Esophagus squamous epithelium (tissue), 4 donors: ENCODE measurements at regions not wholly inside any gene's neighbourhood (a gene's known extent, or its start where the extent isn't known, plus 50 kb on each side); places are given as distances from the start of the nearest gene placed in this dataset.

Source experiments
- CTCF ChIP-seq, 6 experiments: fragments of 450-650 bp in 4 of 6; fragments of 200-600 bp in 2 of 6; sonication (generic) in 2 of 6; IDR thresholded peaks; one replicate each; pipeline ENCODE4 v1.5.1; 2016 to 2019; ENCODE audit warnings: antibody characterized with exemption in 6 of 6, mild to moderate bottlenecking in 4 of 6, moderate library complexity in 4 of 6
- POLR2A ChIP-seq, 4 donors: fragments of 450-650 bp; IDR thresholded peaks; one replicate each; pipeline ENCODE4 v1.6.1; 2017; ENCODE audit warnings: antibody characterized with exemption in 4 of 4, mild to moderate bottlenecking in 4 of 4, moderate library complexity in 3 of 4

GRCh38 chr11:101336155-101336554, 206.5 kb upstream of the PGR start:
- TF ChIP-seq CTCF (IDR thresholded peaks at IDR 0.05): no peak
- no peak for TF ChIP-seq POLR2A (IDR thresholded peaks at IDR 0.05)
